ENCODE measurements at regions not wholly inside any gene's neighbourhood (a gene's known extent, or its start where the extent isn't known, plus 50 kb on each side); places are given as distances from the start of the nearest gene placed in this dataset.
A peak's percentile ranks its signal among the peaks of the same experiment; 100 is the strongest.

GRCh38 chr1:199724049-199724448 lies 303.5 kb upstream of the NR5A2 start:
- DNase-seq (ENCODE audit: low spot score) (no peak), ATAC-seq (ENCODE audit: low read depth) (no peak)
- Histone ChIP-seq H3K4me3 (ENCODE audit: severe bottlenecking) (no peak overlapping the region), H3K27me3 (ENCODE audit: insufficient read depth, poor library complexity, severe bottlenecking) (no peaks in the 10 kb centered on the region), H3K27ac (ENCODE audit: poor library complexity, severe bottlenecking) (no peak overlapping the region), H3K4me1 (ENCODE audit: insufficient read depth, poor library complexity, severe bottlenecking) (peaks cover 10% of the 10 kb centered on the region), H3K9me3 (ENCODE audit: severe bottlenecking) (no peaks in the 10 kb centered on the region), H3K36me3 (ENCODE audit: low read depth) (no peaks in the 10 kb centered on the region)
- no peak for TF ChIP-seq CTCF (IDR thresholded peaks at IDR 0.05; ENCODE audit: poor library complexity, severe bottlenecking)

- Histone ChIP-seq H3K4me1 (ENCODE audit: insufficient read depth, poor library complexity, severe bottlenecking) (peaks cover 10% of the 10 kb centered on the region), H3K9me3 (ENCODE audit: severe bottlenecking) (no peaks in the 10 kb centered on the region), H3K27ac (ENCODE audit: poor library complexity, severe bottlenecking) (no peak overlapping the region), H3K4me3 (ENCODE audit: severe bottlenecking) (no peak overlapping the region), H3K27me3 (ENCODE audit: insufficient read depth, poor library complexity, severe bottlenecking) (no peaks in the 10 kb centered on the region), H3K36me3 (ENCODE audit: low read depth) (no peaks in the 10 kb centered on the region)
- TF ChIP-seq CTCF (IDR thresholded peaks at IDR 0.05; ENCODE audit: poor library complexity, severe bottlenecking): no peak
- ATAC-seq (ENCODE audit: low read depth) (no peak), DNase-seq (ENCODE audit: low spot score) (no peak)
Measured at GRCh38 chr1:199725002-199725565, 302.4 kb upstream of the NR5A2 start.

- no peak for DNase-seq (ENCODE audit: low spot score)
- Histone ChIP-seq H3K27me3 (ENCODE audit: insufficient read depth, poor library complexity, severe bottlenecking) (no peaks in the 10 kb centered on the region), H3K4me1 (ENCODE audit: insufficient read depth, poor library complexity, severe bottlenecking) (peaks cover 10% of the 10 kb centered on the region), H3K27ac (ENCODE audit: poor library complexity, severe bottlenecking) (no peak overlapping the region), H3K36me3 (ENCODE audit: low read depth) (no peaks in the 10 kb centered on the region), H3K9me3 (ENCODE audit: severe bottlenecking) (no peaks in the 10 kb centered on the region), H3K4me3 (ENCODE audit: severe bottlenecking) (no peak overlapping the region)
- no peak for TF ChIP-seq CTCF (IDR thresholded peaks at IDR 0.05; ENCODE audit: poor library complexity, severe bottlenecking)
- ATAC-seq (ENCODE audit: low read depth): no peak
Measured at GRCh38 chr1:199727682-199728081, 299.8 kb upstream of the NR5A2 start.

GRCh38 chr1:199728345-199728744 lies 299.2 kb upstream of the NR5A2 start:
- ATAC-seq (ENCODE audit: low read depth): no peak
- Histone ChIP-seq H3K4me3 (ENCODE audit: severe bottlenecking) (no peak overlapping the region), H3K4me1 (ENCODE audit: insufficient read depth, poor library complexity, severe bottlenecking) (peaks cover 11% of the 10 kb centered on the region), H3K27ac (ENCODE audit: poor library complexity, severe bottlenecking) (no peak overlapping the region), H3K36me3 (ENCODE audit: low read depth) (no peaks in the 10 kb centered on the region), H3K27me3 (ENCODE audit: insufficient read depth, poor library complexity, severe bottlenecking) (no peaks in the 10 kb centered on the region), H3K9me3 (ENCODE audit: severe bottlenecking) (no peaks in the 10 kb centered on the region)
- no peak for DNase-seq (ENCODE audit: low spot score)
- TF ChIP-seq CTCF (IDR thresholded peaks at IDR 0.05; ENCODE audit: poor library complexity, severe bottlenecking): no peak

- peak; percentile 84 for ATAC-seq (ENCODE audit: low read depth)
- Histone ChIP-seq H3K4me1 (ENCODE audit: insufficient read depth, poor library complexity, severe bottlenecking) (peaks cover 27% of the 10 kb centered on the region), H3K4me3 (ENCODE audit: severe bottlenecking) (no peak overlapping the region), H3K9me3 (ENCODE audit: severe bottlenecking) (no peaks in the 10 kb centered on the region), H3K27me3 (ENCODE audit: insufficient read depth, poor library complexity, severe bottlenecking) (no peaks in the 10 kb centered on the region), H3K27ac (ENCODE audit: poor library complexity, severe bottlenecking) (peak overlapping the region; percentile 64), H3K36me3 (ENCODE audit: low read depth) (no peaks in the 10 kb centered on the region)
- TF ChIP-seq CTCF (IDR thresholded peaks at IDR 0.05; ENCODE audit: poor library complexity, severe bottlenecking): no peak
- DNase-seq (ENCODE audit: low spot score): no peak
Measured at GRCh38 chr1:199733125-199733524, 294.4 kb upstream of the NR5A2 start.
